GM18870 (cell line): ENCODE measurements at regions not wholly inside any gene's neighbourhood (a gene's known extent, or its start where the extent isn't known, plus 50 kb on each side); places are given as distances from the start of the nearest gene placed in this dataset.
"Not testable (repeated sequence)": the region's sequence is repeated elsewhere in the genome, so short reads cannot be mapped to it uniquely, and the experiment has no call there.

Source experiments
- ATAC-seq: cut with Tn5 transposase; IDR thresholded peaks from one replicate; pipeline ENCODE4 v1.9.1; 2021; ENCODE audit warnings: moderate library complexity; ENCODE audit not compliant: unreplicated experiment

DNA sequence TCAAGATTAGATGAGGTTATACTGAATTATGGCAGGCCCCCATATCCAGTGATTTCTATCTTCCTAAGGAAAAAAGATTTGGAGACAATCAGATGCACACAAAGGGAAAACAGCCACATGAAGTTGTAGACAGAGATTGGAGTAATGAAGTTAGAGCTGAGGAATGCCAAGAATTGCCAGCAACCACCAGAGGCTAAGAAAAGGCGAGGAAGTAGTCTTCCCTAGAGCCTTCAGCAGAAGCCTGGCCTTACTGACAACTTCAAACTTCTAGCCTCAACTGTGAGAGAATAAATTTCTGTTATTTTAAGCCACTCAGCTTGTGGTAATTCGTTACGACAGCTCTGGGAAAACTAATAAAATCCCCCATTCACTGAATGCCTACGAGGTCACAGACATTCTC lies 473.9 kb downstream of the COL12A1 start:
- ATAC-seq = no peak

DNA sequence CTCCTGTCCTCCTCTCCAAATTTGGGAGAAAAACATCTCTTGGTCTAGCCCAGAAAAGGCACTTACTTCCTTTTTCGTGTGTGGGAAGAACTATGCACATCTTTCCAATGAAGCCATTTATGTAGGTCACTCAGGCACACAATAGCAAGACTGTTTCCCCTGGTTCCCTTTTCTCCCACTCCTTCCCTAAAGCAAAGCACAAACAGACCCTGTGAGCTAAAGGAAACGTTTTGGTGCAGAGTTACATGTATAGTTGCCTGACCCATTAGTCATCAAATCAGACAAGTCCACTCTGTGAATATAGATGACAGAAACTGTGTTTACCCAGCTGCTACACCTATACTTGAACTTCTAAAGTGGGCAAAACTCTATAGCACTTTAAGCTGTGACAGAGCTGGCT lies 474.6 kb downstream of the COL12A1 start:
- ATAC-seq = no peak

DNA sequence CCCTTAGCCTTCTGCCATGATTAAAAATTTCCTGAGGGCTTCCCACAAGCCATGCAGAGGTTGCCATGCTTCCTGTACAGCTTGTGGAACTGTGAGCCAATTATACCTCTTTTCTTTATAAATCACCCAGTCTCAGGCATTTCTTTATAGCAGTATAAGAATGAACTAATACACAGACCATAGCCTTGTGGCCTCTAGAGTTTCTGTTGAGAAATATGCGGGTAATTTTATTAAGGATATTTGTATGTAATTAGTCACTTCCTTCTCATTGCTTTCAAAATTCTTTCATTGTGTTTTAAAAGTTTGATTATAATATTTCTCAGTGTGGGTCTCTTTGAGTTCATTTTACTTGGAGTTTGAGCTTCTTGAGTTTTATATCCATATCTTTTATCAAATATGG lies 484.9 kb downstream of the COL12A1 start:
- ATAC-seq = no peak

DNA sequence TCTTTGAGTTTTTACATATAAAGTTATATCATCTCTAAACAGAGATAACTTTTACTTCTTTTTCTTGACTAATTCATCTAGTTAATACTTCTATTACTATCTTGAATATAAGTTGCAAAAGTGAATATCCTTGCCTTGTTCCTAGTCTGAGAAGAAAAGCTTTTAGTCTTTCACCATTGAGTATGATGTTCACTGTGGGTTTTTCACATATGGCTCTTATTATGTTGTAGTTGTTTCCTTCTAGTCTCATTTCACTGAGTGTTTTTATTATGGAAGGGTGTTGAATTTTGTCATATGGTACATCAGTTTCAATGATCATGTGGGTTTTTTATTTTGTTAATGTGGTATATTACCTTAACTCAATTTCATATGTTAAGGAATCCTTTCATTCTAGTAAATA lies 488.3 kb downstream of the COL12A1 start:
- no peak for ATAC-seq

DNA sequence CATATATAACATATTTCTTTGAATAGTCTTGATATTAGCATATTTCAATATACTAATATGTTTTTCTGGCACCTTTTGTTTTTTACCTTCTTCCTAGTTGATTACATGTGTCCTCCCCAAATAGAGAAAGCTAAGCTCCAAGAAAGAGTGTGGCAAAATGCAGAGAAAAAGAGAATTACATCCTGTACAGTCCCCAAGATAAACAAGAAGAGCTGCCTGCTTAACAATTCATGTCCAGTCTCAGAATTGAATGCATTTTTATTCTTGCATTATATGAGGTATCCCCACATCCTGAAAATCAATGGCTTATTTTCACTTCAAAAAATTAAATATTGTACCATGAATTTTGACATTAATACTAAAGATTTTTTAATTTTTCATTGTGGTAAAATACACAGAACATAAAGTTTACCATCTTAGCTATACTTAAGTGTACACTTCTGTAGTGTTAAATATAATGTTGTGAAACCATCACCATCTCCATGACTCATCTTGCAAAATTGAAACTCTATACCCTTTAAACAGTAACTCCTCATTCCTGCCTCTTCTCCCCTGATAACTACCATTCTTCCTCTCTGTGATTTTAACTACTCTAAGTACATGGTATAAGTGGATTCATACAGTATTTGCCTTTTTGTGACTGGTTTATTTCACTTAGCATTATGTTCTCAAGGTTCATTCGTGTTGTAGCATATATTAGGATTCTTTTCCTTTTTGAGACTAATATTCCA lies 490.3 kb downstream of the COL12A1 start:
- peak; percentile 75 for ATAC-seq

DNA sequence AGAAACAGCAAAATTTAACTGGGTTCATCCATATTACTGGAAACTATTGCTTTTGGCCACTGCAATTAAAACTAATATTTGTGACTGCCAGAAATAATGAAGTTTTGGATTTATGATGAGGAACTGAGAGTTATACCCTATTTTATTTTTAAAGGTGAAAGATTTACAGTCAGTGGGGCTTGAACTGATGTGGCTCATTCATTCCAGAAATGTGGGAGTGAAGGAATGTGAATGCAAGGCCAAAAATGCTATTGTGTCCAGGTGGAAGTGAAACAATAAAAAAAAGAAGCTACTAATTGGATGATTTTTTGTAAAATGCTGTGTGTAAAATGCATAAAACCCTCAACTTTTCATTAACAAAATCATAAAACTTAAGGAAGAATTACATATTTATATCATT lies 491.9 kb downstream of the COL12A1 start:
- ATAC-seq = no peak

DNA sequence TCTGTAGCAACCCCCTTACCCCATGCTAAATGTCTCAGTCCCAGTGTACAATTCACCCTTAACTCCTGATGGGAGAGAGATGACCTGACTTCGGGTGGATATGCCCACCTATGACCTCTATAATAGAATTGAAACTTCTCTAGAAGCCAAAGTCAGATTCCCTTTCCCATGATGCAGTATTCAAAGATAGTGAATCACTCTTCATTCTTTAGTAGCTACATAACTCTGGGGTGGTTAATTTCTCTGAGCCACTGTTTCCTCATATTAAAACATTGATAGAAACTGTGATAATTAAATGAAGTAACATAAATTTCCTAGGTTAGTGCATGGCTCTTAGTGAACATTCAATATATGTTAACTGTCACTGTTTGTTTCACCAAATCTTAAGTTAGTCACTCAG lies 500.4 kb downstream of the COL12A1 start:
- ATAC-seq = no peak

DNA sequence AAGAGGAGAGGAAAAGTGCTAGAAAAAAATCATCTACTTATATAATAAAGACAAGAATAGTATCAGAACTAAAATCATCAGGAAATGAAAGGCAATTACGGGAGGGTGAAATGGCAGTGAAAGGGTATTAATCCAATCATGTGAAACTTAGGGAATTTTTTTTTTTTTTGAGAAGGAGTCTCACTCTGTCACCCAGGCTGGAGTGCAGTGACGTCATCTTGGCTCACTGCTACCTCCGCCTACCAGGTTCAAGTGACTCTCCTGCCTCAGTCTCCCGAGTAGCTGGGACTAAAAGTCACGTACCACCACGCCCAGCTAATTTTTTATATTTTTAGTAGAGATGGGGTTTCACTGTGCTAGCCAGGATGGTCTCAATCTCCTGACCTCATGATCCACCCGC lies 501.3 kb downstream of the COL12A1 start:
- not testable (repeated sequence) for ATAC-seq

DNA sequence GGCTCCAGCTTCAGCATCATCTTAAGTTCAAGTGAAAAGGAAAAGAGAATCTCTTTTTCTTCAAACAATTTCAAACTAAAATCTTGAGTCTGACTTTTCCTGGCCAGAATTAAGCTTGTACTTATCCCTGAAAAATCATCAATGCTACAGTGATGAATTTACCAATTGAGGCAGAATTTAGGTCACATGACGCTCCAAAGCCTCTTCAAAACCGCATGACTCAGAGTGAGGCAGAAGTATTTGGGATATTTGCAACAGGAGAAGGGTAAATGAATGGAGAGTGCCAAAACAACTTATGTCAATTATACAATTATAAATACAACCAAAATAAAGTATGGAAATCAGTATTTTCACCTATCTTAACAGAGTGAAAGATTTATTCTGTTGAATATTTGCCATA lies 515.5 kb downstream of the COL12A1 start:
- no peak for ATAC-seq

DNA sequence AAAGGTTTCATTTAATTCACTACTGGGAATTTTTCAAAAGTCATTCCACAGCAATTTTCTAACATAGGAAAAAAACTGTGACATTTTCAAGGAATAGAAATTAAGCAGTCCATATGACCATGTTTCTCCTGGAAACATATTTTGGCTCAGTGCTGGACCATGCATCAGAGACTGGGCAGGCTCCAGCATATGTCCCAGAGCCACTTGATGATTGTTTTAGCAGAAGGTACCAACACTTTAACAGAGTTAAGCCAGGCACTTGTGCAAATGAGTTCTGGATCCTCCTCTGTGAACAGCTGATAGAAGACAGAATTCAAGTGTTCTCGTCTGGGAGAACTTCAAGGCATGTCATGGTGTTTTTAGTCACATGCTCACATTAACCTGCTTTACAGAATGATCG lies 516.3 kb downstream of the COL12A1 start:
- ATAC-seq = no peak

DNA sequence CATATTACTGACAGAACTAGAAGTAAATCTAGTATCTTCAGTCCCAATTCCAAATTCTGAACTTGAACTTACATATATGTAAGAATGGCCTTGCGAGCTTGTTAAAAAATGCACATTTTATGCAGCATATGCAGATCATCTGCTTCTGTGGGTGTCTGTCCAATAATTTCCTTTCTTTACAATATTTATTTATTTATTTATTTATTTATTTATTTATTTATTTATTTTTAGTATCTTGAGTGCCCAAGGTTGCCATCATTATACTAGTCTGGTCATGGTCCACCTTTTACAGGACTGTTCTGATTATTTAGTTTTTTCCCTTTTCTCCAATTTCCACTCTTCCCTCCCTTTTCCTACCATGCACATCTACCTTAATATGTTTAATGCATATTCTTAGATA lies 528.4 kb downstream of the COL12A1 start:
- no peak for ATAC-seq

DNA sequence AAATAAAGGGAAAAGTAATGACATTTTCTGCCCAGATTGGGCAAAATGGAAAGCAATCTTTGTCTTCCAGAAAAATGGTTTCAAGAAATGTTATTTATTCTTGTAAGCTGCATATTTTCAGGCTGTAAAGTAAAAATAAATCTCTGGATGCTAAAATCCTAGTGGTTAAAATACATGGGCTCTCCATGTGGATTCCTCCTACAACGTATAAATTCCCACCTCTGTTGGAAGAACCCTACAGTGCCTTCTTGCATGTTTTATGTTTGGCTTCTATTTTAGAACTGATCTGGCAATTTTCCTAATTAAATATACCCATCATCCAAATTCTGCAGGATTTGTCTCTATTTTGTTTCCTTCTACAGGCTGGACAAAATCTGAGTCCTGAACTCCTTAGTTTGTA lies 528.9 kb downstream of the COL12A1 start:
- ATAC-seq = no peak

DNA sequence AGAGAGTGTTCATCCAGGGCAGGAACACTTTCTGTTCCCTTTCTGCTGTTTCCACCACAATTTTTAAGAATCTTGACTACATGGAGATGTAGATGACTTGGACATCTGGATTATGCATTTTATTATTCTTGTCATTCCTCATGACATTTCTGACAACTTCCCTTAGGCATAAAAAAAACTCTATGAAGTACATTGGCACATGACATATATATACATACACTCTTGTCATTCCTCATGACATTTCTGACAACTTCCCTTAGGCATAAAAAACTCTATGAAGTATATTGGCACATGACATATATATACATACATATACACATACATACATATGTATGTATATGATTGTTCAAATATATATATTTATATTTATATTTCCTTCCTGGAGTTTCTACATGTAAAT lies 531.5 kb downstream of the COL12A1 start:
- no peak for ATAC-seq

DNA sequence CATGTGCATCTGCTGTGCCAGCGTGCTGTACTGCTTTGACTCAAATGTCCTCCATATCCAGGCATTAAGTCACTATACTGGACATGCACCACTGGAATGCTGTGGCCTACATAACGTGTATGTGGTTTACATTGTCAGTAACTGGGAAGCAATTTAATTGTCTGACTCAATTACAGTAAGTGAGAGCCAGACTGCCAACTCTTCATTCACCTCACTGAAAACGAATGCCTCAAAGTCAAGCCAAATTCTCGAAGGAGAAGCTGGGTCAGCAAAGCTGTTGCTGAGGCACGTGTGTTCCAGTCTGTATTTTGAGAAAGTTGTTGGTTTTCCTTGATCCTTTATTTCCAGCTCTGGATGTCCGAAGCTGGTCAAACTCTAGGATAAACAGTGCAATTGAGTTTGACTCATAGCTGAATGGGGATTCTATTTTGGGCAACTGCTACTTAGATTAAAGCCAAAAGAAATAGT lies 534.3 kb downstream of the COL12A1 start:
- ATAC-seq = no peak

DNA sequence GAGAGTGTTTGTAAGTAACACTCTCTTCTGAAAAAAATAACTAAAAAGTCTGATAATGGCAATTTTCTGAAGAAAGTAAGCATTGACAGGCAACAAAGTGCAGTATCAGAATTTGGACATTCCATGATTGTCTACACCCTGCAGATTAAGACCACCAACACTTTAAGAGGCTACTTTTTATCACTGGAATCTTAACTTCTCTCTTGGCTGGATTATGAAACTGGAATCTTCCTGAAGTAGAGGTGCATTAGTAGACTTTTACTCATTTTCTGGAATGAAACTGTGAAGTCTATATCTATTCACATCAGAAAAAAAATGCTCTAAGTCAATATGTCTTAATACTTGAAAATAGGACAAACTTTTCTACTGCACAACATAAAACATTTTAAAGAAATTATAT lies 547.5 kb downstream of the COL12A1 start:
- no peak for ATAC-seq

DNA sequence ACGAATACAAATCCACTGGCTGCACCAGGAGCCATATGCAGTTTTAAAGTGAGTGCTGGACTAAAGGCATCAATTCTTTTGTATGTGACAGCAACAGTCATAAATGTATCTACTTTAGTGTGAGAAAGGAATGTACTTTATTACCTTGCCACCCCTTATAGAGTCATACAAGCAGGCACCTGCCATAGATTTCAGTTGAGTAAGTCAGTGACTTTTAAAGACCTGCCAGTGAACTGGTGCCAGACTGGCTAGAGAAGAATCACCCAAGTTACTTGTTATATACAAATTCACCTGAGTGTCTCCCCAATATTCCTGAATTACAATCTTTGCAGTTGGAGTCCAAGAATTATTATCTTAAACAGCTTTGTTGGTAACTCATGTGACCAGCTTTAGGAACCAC lies 547.9 kb downstream of the COL12A1 start:
- no peak for ATAC-seq

DNA sequence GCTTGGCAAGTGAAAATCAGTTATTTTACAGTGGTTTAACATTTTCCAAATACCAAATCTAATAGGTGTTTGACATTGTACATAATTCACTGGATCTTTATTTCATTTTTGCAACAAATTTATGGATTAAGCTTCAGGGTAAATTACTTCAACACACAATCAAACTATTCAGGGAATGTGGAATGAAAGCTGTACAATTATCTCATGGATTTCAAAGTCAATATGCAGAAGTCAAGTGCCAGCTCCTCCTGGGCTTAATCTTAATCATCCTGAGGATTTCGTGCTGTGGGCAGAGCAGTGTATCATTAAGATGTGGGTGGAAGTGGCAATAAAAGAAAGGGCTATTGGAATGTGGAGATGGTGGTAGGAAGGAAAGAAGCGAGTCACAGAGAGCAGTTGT lies 548.8 kb downstream of the COL12A1 start:
- no peak for ATAC-seq

DNA sequence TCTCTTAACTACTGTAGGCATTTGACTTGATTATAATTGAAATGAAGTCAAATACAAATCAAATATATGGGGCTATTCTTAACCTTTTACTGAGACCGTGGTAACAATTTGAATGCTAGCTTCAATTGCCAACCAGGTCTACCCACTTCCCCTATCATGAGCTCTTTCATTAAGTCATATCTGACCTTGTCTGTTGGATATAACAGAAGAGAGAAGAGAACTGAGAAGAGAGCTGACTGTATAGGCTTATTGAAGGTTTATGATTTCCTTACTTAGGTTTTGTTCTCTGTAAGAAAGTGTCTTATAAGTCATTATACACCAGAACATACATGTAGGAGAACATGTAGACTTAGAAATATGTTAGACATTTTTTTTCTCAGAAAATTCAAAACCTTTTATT lies 549.4 kb downstream of the COL12A1 start:
- ATAC-seq = peak; percentile 42

DNA sequence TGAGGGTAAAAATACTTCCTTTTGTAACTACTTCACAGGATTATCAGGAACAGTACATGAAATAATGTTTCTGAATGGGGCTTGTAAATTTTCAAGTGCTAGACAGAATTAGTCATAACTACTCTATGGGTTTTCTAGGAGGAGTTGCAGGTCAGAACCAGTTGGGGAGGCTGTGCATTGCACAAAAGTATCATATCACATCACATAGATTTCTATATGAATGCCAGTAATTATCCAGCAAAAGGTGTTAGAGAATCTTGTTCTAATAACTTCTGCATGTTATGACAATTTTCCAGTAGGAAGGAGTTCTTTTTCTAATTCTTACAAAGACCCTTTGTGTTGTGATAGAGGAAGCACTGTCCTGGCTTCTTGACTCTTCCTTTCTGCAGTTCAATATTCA lies 551.6 kb downstream of the COL12A1 start:
- no peak for ATAC-seq

DNA sequence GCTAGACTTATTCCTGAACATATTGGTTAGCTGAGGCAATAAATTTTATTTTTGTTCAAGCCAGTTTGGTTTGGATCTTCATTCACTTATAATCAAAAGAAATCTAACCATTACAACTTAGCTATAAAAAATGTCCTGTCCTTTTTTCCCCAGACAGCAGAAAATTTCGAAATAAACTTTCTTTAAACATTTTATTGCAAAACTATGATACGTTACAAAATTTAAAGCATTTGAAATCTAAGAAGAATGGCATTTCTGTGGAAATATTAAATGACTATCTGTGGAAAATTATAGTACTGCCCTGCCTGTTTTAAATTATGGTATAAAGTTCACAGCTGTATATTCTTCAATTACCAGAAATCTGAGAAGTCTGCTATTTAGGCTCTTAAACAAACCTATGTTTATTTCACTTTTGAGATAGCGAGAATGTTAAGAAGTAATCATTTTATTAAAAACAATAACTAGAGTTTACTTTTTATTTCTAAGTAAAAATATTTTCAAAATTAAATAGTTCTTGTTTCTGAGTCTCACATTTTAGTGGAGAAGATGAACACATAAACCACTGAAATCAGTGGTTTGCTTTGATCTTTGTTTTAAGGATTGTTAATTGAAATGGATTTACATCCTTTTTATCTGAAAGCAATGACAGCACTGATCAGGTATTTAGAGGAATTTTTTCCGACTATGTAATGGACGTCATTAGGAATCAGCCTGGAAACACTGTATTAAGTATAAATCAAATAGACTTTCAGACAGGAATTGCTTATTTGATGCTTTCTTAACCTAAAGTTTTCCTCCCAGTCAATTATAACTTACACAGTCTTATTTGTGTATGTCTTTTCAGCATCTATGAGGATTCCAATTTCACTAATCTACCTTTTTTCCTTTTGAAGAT lies 553.7 kb downstream of the COL12A1 start:
- no peak for ATAC-seq

DNA sequence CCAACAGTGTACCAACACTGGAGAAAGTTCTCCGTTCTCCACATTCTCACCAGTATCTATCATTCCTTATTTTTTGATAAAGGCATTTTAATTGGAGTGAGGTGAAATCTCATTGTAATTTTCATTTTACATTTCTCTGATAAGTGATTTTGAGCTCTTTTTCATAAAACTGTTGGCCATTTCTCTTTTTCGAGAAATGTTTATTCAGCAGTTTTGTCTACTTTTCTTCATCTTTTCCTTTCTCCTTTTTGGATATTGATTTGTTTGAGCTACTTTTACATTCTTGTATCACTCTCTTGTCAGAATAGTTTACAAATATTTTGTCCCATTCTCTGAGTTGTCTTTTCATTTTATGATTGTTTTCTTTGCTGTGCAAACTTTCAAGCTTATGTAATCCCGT lies 555.2 kb downstream of the COL12A1 start:
- ATAC-seq = no peak

DNA sequence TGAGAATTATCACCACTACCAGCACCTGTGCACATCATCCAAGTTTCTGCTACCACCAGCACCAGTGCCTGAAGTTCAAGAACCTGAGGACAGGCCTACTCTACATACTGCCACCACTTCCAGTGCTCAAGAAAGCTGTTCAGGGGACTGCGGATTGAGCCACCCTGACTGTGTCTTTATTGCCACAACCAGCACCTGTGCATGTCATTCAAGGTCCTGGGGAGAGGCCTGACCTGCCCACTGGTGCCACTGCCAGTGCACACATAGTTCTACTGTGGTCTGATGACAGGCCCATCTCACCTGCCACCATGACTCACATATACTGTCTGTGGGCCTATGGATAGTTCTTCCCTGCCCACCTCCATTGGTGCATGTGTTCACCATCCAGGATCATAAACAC lies 559.4 kb downstream of the COL12A1 start:
- no peak for ATAC-seq
